ENCODE measurements at regions not wholly inside any gene's neighbourhood (a gene's known extent, or its start where the extent isn't known, plus 50 kb on each side); places are given as distances from the start of the nearest gene placed in this dataset.

DNA sequence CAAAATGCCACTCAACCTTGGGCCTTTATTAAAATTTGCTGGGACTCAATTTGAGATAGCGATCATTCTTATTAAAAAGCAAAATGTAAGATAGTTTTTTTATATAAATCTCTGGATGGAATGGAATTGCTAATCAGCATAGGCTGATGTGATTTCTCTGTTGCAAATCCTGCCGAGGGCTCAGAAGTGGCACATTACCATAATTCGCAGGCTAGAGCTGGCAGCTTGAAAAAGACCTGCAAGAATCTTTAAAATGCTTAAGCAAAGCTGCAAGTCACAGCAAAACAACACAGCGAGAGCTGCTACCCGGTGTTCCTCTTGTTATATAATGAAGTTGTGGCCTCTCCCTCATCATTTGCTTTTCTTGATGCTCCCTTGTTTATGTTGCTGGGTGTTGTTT, 448.1 kb downstream of the GATA3 start:
- peaks cover 14% of the 10 kb centered on the region for H3K27me3 Mint-ChIP-seq
- DNase-seq: no peak
- POLR2A ChIA-PET: no interaction called here
- H3K4me1 Mint-ChIP-seq (ENCODE audit: low read depth): peaks cover 10% of the 10 kb centered on the region
- H3K9me3 Mint-ChIP-seq: peaks cover 2% of the 10 kb centered on the region
- CTCF ChIA-PET: no interaction called here
- no peak overlapping the region for H3K4me3 Mint-ChIP-seq
- TF ChIP-seq, protein P1, sequence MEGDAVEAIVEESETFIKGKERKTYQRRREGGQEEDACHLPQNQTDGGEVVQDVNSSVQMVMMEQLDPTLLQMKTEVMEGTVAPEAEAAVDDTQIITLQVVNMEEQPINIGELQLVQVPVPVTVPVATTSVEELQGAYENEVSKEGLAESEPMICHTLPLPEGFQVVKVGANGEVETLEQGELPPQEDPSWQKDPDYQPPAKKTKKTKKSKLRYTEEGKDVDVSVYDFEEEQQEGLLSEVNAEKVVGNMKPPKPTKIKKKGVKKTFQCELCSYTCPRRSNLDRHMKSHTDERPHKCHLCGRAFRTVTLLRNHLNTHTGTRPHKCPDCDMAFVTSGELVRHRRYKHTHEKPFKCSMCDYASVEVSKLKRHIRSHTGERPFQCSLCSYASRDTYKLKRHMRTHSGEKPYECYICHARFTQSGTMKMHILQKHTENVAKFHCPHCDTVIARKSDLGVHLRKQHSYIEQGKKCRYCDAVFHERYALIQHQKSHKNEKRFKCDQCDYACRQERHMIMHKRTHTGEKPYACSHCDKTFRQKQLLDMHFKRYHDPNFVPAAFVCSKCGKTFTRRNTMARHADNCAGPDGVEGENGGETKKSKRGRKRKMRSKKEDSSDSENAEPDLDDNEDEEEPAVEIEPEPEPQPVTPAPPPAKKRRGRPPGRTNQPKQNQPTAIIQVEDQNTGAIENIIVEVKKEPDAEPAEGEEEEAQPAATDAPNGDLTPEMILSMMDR (IDR thresholded peaks at IDR 0.05): no peak
- no peak for ATAC-seq
- intact Hi-C loops (cut with micrococcal nuclease): no loop called here
- no peak overlapping the region for H3K27ac Mint-ChIP-seq
- no peaks in the 10 kb centered on the region for H3K36me3 Mint-ChIP-seq (ENCODE audit: low read depth)

DNA sequence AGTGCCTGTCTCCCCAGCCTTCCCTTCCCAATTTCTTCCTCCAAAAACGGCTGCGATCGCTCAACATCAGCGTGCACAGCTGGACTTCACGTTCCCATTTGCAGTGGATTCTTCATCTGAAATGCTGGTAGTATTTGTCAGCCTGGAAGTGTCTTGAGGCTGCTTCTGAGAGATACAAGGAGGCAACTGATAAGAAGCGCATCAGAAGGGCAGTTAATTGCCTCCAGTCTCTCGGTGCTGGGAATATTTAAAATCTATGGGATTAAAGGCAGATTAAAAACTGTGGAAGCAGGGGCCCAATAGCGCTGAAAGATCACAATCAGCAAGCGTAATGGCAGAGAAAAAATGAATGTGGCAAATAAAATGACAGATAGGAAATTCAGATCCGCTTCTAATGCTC, 450.0 kb downstream of the GATA3 start:
- CTCF ChIA-PET: interaction anchor here (1.2 kb wide), 1 partner anchor 41 kb away, joined by 3 read pairs; no protein-coding TSS in a partner anchor
- no peak overlapping the region for H3K4me3 Mint-ChIP-seq
- DNase-seq (no peak), ATAC-seq (no peak)
- H3K36me3 Mint-ChIP-seq (ENCODE audit: low read depth): no peaks in the 10 kb centered on the region
- peaks cover under 1% of the 10 kb centered on the region for H3K4me1 Mint-ChIP-seq (ENCODE audit: low read depth)
- H3K9me3 Mint-ChIP-seq: peaks cover under 1% of the 10 kb centered on the region
- TF ChIP-seq, protein P1 (IDR thresholded peaks at IDR 0.05): no peak
- no peak overlapping the region for H3K27ac Mint-ChIP-seq
- intact Hi-C loops (cut with micrococcal nuclease): no loop called here
- peaks cover 16% of the 10 kb centered on the region for H3K27me3 Mint-ChIP-seq
- POLR2A ChIA-PET: no interaction called here

DNA sequence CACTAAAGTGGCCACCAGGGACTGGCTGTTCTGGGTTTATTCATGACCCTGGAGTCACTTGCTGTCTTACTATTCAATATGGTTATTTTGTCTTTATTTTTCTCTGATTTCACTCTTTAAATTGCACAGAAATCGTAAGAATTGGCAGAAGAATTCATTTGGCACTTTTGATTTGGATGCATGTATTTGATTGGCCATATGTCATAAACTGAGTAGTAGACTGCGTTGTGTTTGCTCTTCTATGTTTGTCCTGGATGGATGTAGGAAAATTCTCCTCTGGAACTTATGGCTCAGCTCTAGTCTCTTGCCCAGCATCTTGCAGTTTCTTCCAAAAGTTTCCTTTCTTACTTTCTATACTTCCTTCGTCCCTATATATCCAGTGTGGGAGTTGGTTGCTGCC, 452.7 kb downstream of the GATA3 start:
- Mint-ChIP-seq H3K36me3 (ENCODE audit: low read depth) (no peaks in the 10 kb centered on the region), H3K4me1 (ENCODE audit: low read depth) (no peaks in the 10 kb centered on the region), H3K4me3 (no peak overlapping the region), H3K27me3 (peaks cover 15% of the 10 kb centered on the region), H3K9me3 (no peaks in the 10 kb centered on the region), H3K27ac (no peak overlapping the region)
- ATAC-seq (no peak), DNase-seq (no peak)
- TF ChIP-seq, protein P1 (IDR thresholded peaks at IDR 0.05): no peak
- ChIA-PET CTCF (no interaction called here), POLR2A (no interaction called here)
- intact Hi-C loops (cut with micrococcal nuclease): no loop called here

DNA sequence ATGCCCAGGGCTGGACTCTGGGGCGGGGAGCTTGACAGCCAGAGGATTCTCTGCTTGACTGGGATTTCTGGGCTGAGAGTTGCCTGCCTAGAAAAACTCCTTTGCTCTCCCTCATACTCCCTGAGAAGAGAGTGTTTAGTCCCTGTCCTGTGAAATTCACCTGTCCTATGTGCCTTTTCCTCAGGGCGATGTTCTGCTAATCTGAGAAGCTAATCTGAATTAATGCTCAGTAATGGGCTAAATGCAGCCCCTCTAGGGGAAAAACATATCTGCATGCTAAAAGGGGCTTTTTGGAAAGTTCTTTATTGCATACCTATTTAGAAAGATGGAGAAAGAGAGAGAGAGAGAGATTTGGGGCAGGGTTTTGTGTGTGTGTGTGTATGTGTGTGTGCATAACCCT, 454.4 kb downstream of the GATA3 start:
- POLR2A ChIA-PET: no interaction called here
- CTCF ChIA-PET: no interaction called here
- Mint-ChIP-seq H3K9me3 (no peaks in the 10 kb centered on the region), H3K4me1 (ENCODE audit: low read depth) (no peaks in the 10 kb centered on the region), H3K36me3 (ENCODE audit: low read depth) (no peaks in the 10 kb centered on the region), H3K27ac (no peak overlapping the region), H3K4me3 (no peak overlapping the region), H3K27me3 (peaks cover 18% of the 10 kb centered on the region)
- DNase-seq (no peak), ATAC-seq (no peak)
- intact Hi-C loops (cut with micrococcal nuclease): no loop called here
- TF ChIP-seq, protein P1 (IDR thresholded peaks at IDR 0.05): no peak

DNA sequence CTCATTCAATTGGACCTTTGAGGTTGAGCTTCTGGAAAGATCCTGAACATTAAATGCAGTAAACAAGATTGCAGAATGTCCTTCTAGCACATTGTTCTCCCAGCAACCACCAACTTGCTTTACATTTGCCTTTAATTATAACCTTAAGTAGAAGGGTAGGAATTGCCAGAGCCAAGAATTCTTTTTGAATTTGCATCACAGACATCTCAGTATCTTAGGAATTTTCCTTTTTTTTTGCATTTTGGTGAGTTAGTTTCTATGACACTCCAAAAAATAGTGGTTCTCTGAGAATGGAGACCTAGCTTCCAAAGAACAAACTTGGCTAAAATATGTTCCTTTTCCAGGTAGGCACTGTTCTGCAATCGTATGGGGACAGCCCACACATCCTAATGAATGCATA, 456.0 kb downstream of the GATA3 start:
- Mint-ChIP-seq H3K27ac (no peak overlapping the region), H3K27me3 (peaks cover 16% of the 10 kb centered on the region), H3K4me1 (ENCODE audit: low read depth) (no peaks in the 10 kb centered on the region), H3K4me3 (no peak overlapping the region), H3K36me3 (ENCODE audit: low read depth) (no peaks in the 10 kb centered on the region), H3K9me3 (no peaks in the 10 kb centered on the region)
- intact Hi-C loops (cut with micrococcal nuclease): no loop called here
- TF ChIP-seq, protein P1 (IDR thresholded peaks at IDR 0.05): no peak
- CTCF ChIA-PET: no interaction called here
- POLR2A ChIA-PET: no interaction called here
- DNase-seq (no peak), ATAC-seq (no peak)

Data from activated CD8-positive, alpha-beta T cell treated with anti-CD3 and anti-CD28 coated beads for 36 hours (primary cell).